Liver (tissue), 8 donors: ENCODE measurements at regions not wholly inside any gene's neighbourhood (a gene's known extent, or its start where the extent isn't known, plus 50 kb on each side); places are given as distances from the start of the nearest gene placed in this dataset.

ENCODE experiments used
- DNase-seq: peaks from one replicate; pipeline ENCODE4 v3.0.0-alpha.2; 2017; ENCODE audit warnings: low spot score
- H3K27ac ChIP-seq, 2 donors: one replicate each; pipeline ENCODE4 v1.7.0; 2013; ENCODE audit warnings: inconsistent platforms in 2 of 2, low read length in 2 of 2, control low read depth in 1 of 2, low read depth in 1 of 2, mild to moderate bottlenecking in 1 of 2
- H3K27me3 ChIP-seq, 4 donors: one replicate each; pipeline versions ENCODE4 v1.6.1 to v1.7.0; 2013; ENCODE audit warnings: low read length in 3 of 4, inconsistent platforms in 1 of 4, mild to moderate bottlenecking in 1 of 4, moderate library complexity in 1 of 4; ENCODE audit not compliant: control insufficient read depth in 4 of 4, insufficient read depth in 4 of 4
- H3K36me3 ChIP-seq, 4 donors: one replicate each; pipeline versions ENCODE4 v1.6.1 to v1.7.0; 2013; ENCODE audit warnings: low read length in 3 of 4, mild to moderate bottlenecking in 3 of 4, low read depth in 1 of 4, moderate library complexity in 1 of 4; ENCODE audit not compliant: control insufficient read depth in 4 of 4, insufficient read depth in 3 of 4
- H3K4me1 ChIP-seq, 4 donors: one replicate each; pipeline versions ENCODE4 v1.6.1 to v1.7.0; 2013; ENCODE audit warnings: low read length in 3 of 4, mild to moderate bottlenecking in 3 of 4, moderate library complexity in 1 of 4; ENCODE audit not compliant: control insufficient read depth in 4 of 4, insufficient read depth in 4 of 4
- H3K4me3 ChIP-seq, 3 donors: one replicate each; pipeline versions ENCODE4 v1.6.1 to v1.7.0; 2013; ENCODE audit warnings: low read length in 3 of 3, control low read depth in 1 of 3, low read depth in 1 of 3, mild to moderate bottlenecking in 1 of 3
- H3K9ac ChIP-seq, 2 donors: one replicate each; pipeline ENCODE4 v1.7.0; 2013; ENCODE audit warnings: low read length in 2 of 2, mild to moderate bottlenecking in 2 of 2, moderate library complexity in 2 of 2, control low read depth in 1 of 2, low read depth in 1 of 2
- H3K9me3 ChIP-seq, 4 donors: one replicate each; pipeline versions ENCODE4 v1.6.1 to v1.7.0; 2013; ENCODE audit warnings: low read length in 3 of 4; ENCODE audit not compliant: control insufficient read depth in 4 of 4
- ATF3 ChIP-seq: IDR thresholded peaks from 2 replicates; pipeline ENCODE4 v1.6.1; 2016; ENCODE audit warnings: antibody characterized with exemption
- CTCF ChIP-seq: fragments of 150-350 bp; IDR thresholded peaks from 2 replicates; pipeline ENCODE4 v1.5.1; 2017; ENCODE audit warnings: improper control_type of control experiment, low read depth, low read length; ENCODE audit not compliant: missing input control
- EGR1 ChIP-seq, 2 donors: IDR thresholded peaks; 2 replicates each; pipeline ENCODE4 v1.6.1; 2016 to 2018; ENCODE audit warnings: antibody characterized with exemption in 2 of 2, low read depth in 2 of 2
- FOXA1 ChIP-seq: IDR thresholded peaks from 2 replicates; pipeline ENCODE4 v1.6.1; 2016; ENCODE audit warnings: antibody characterized with exemption
- FOXA2 ChIP-seq: IDR thresholded peaks from 2 replicates; pipeline ENCODE4 v1.6.1; 2016; ENCODE audit warnings: antibody characterized with exemption
- GABPA ChIP-seq, 2 donors: IDR thresholded peaks in 1 of 2; conservative IDR thresholded peaks in 1 of 2; 2 replicates each; pipeline ENCODE4 v1.6.1; 2016; ENCODE audit warnings: antibody characterized with exemption in 2 of 2, mild to moderate bottlenecking in 1 of 2, moderate library complexity in 1 of 2
- HNF4A ChIP-seq, 2 donors: conservative IDR thresholded peaks; 2 replicates each; pipeline ENCODE4 v1.6.1; 2016; ENCODE audit warnings: antibody characterized with exemption in 2 of 2, mild to moderate bottlenecking in 2 of 2
- HNF4G ChIP-seq: IDR thresholded peaks from 2 replicates; pipeline ENCODE4 v1.6.1; 2016; ENCODE audit warnings: antibody characterized with exemption
- JUND ChIP-seq, 2 donors: IDR thresholded peaks; 2 replicates each; pipeline ENCODE4 v1.6.1; 2016; ENCODE audit warnings: antibody characterized with exemption in 2 of 2
- MAX ChIP-seq: IDR thresholded peaks from 2 replicates; pipeline ENCODE4 v1.6.1; 2016; ENCODE audit warnings: antibody characterized with exemption
- NR2F2 ChIP-seq: IDR thresholded peaks from 2 replicates; pipeline ENCODE4 v1.6.1; 2016; ENCODE audit warnings: antibody characterized with exemption
- RAD21 ChIP-seq, 2 donors: IDR thresholded peaks; 2 replicates each; pipeline ENCODE4 v1.6.1; 2016; ENCODE audit warnings: antibody characterized with exemption in 2 of 2, mild to moderate bottlenecking in 2 of 2
- REST ChIP-seq: IDR thresholded peaks from 2 replicates; pipeline ENCODE4 v1.6.1; 2016; ENCODE audit warnings: antibody characterized with exemption, mild to moderate bottlenecking
- RXRA ChIP-seq, 2 donors: IDR thresholded peaks; 2 replicates each; pipeline ENCODE4 v1.6.1; 2017 to 2018; ENCODE audit warnings: antibody characterized with exemption in 2 of 2, mild to moderate bottlenecking in 1 of 2
- SP1 ChIP-seq: IDR thresholded peaks from 2 replicates; pipeline ENCODE4 v1.6.1; 2018; ENCODE audit warnings: antibody characterized with exemption, mild to moderate bottlenecking
- TAF1 ChIP-seq: conservative IDR thresholded peaks from 2 replicates; pipeline ENCODE4 v1.6.1; 2016; ENCODE audit warnings: antibody characterized with exemption, mild to moderate bottlenecking
- YY1 ChIP-seq: IDR thresholded peaks from 2 replicates; pipeline ENCODE4 v1.6.1; 2016; ENCODE audit warnings: antibody characterized with exemption, mild to moderate bottlenecking
- ZBTB33 ChIP-seq: IDR thresholded peaks from 2 replicates; pipeline ENCODE4 v1.6.1; 2016; ENCODE audit warnings: antibody characterized with exemption
- WGBS: extraction: QIAGEN DNeasy Blood & Tissue Kit; methylation state at CpG from one replicate; pipeline ENCODE4 v1.1.7; 2013; 5-methylcytosine and 5-hydroxymethylcytosine counted together
- donor health status: healthy.
- donor health status: healthy.
- donor health status: healthy.
- donor health status: healthy.
- donor health status: healthy.

- Histone ChIP-seq H3K9me3 (peaks cover under 1 to 14% (median 3%) of the 10 kb centered on the region in 4 donors), H3K9ac (no peak overlapping the region), H3K27ac (no peak overlapping the region), H3K36me3 (peaks cover 0 to 1% (median 0%) of the 10 kb centered on the region in 4 donors), H3K4me1 (no peaks in the 10 kb centered on the region), H3K4me3 (no peak overlapping the region), H3K27me3 (peaks cover 0 to 14% (median 3%) of the 10 kb centered on the region in 4 donors)
- TF ChIP-seq EGR1 (IDR thresholded peaks at IDR 0.05; ENCODE audit: low read depth in 2 of 2) (no peak), SP1 (no peak), GABPA (IDR thresholded peaks at IDR 0.05 in 1 of 2, conservative IDR thresholded peaks at IDR 0.05 in 1 of 2) (no peak), ZBTB33 (no peak), FOXA2 (no peak), CTCF (no peak), TAF1 (no peak), ATF3 (no peak), YY1 (no peak), NR2F2 (no peak), FOXA1 (no peak), JUND (IDR thresholded peaks at IDR 0.05) (no peak), RXRA (IDR thresholded peaks at IDR 0.05) (no peak), HNF4A (conservative IDR thresholded peaks at IDR 0.05) (no peak), RAD21 (IDR thresholded peaks at IDR 0.05) (no peak), REST (no peak), MAX (no peak), HNF4G (no peak)
- no peak for DNase-seq
- WGBS: 46% methylated on average over 1 of the region's 1 CpG
These were observed 93.5 kb downstream of the FOXD1 start for GRCh38 chr5:73355108-73355507.
